ENCODE measurements at regions not wholly inside any gene's neighbourhood (a gene's known extent, or its start where the extent isn't known, plus 50 kb on each side); places are given as distances from the start of the nearest gene placed in this dataset.
A peak's percentile ranks its signal among the peaks of the same experiment; 100 is the strongest.

DNA sequence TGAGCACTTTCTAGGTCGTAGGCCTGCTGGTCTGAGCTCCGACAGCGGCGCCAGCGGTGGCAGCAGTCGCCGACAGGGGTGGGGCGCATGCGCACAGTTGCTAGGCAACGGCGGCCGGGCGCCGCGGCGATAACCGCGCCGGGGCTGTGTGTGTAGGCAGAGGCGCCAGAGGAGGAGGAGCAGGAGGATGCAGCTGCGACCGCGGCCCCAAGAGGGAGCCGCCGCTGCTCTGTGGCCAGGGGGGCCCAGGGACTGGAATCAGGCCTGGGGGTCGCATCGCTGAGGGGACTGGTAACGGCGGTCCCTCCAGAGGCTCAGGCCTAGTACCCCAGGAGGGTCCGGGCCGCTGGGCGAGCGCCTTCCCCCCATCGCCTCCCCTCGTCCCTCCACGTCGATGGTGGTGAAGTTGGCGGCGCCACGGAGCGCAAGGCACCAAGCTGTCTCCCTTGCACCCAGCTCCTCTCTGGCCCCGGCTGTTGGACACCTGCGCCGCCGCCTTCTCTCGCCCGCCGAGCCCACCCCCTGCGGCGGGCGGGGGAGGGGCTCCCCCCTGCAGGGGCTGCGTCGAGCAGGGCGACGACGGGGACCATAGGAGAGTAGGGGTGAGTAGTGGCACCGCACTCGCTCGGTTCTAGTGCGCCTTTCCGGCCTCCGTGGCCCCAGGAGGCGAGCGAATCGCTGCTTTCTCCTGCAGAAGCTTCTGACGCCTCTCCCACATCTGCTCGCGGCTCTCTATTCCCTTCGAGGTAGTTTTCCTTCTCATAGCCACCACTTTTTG, 58.6 kb upstream of the ZC4H2 start, which contains the start of gene ZC3H12B:
Gene ZC3H12B (plus strand): TSS at position 159 of the 778 bp plus-strand sequence.
- peak; percentile 44 for DNase-seq (ENCODE audit: extremely low read depth, low read depth)

DNA sequence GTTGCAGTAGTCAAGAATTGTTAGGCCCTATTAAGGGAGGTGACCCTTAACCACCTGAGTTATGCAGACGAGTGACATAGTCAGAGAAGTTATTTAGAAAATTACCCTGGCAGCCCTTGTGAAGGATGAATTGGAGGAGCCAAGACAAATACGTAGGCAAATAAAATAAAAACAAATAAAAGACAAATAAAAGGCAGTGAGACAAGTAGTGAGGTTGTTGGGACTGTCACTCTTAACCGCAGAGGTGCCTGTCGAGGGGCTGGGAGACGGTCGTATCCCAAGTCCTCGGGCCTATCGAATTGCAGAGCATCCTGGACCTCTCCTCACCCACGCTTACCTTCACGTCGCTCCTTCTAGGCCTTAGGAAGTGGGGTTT, 58.0 kb upstream of the ZC4H2 start:
- DNase-seq (ENCODE audit: extremely low read depth, low read depth): no peak
